ENCODE measurements at regions not wholly inside any gene's neighbourhood (a gene's known extent, or its start where the extent isn't known, plus 50 kb on each side); places are given as distances from the start of the nearest gene placed in this dataset.
"Not testable (repeated sequence)": the region's sequence is repeated elsewhere in the genome, so short reads cannot be mapped to it uniquely, and the experiment has no call there.

DNA sequence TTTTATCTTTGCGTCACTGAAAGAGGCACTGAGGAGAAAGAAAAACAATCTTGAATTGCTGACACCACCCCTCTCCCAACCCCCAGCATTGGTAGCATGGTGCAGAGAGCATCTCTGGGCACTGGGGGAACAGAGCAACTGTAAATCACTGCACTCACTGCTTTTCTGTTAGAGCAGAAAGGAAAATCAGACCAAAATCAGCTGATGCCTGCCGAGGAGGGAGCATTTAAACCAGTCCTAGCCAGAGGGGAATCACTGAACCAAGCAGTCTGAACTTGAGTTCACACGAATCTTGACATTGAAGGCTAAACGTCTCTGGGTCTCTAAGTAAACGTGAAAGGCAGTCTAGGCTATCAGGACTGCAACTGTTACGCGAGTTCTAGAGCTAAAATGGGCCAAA, 205.8 kb downstream of the SPANXN4 start:
- TF ChIP-seq, protein P1, sequence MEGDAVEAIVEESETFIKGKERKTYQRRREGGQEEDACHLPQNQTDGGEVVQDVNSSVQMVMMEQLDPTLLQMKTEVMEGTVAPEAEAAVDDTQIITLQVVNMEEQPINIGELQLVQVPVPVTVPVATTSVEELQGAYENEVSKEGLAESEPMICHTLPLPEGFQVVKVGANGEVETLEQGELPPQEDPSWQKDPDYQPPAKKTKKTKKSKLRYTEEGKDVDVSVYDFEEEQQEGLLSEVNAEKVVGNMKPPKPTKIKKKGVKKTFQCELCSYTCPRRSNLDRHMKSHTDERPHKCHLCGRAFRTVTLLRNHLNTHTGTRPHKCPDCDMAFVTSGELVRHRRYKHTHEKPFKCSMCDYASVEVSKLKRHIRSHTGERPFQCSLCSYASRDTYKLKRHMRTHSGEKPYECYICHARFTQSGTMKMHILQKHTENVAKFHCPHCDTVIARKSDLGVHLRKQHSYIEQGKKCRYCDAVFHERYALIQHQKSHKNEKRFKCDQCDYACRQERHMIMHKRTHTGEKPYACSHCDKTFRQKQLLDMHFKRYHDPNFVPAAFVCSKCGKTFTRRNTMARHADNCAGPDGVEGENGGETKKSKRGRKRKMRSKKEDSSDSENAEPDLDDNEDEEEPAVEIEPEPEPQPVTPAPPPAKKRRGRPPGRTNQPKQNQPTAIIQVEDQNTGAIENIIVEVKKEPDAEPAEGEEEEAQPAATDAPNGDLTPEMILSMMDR (conservative IDR thresholded peaks at IDR 0.05; ENCODE audit: low read depth, low read length), result no peak
- no peak for DNase-seq (ENCODE audit: low read depth)
- H3K4me3 ChIP-seq (ENCODE audit: low read depth, low read length), result no peak overlapping the region

DNA sequence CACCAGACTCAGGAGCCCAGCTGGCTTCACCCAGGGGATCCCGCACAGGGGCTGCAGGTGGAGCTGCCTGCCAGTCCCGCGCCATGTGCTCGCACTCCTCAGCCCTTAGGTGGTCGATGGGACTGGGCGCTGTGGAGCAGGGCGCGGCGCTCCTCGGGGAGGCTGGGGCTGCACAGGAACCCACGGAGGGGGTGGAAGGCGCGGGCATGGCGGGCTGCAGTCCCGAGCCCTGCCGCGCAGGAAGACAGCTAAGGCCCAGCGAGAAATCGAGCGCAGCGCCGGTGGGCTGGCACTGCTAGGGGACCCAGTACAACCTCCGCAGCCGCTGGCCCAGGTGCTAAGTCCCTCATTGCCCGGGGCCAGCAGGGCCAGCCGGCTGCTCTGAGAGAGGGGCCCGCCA, 202.9 kb downstream of the SPANXN4 start:
- H3K4me3 ChIP-seq (ENCODE audit: low read depth, low read length); DNase-seq (ENCODE audit: low read depth): not testable (repeated sequence)

DNA sequence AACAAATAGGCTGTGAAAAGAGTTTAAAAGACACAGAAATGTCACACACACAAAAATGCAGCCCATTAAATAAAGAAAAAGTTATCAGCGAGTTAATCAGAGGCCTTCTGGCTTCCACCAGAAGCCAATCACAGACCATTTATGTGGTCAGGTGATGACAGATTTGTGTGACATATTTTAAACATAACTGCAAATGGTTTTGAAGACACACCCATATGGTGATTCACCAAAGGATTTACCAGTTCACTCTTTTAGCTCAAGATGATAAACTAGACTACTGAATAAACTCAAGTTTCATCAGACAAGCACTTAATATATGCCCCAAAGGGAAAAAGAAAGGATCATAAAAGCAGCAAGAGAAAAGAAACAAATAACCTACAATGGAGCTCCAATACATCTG, 181.2 kb downstream of the SPANXN4 start:
- no peak for DNase-seq (ENCODE audit: low read depth)
- TF ChIP-seq, protein P1 (conservative IDR thresholded peaks at IDR 0.05; ENCODE audit: low read depth, low read length), result no peak
- H3K4me3 ChIP-seq (ENCODE audit: low read depth, low read length), result no peak overlapping the region

DNA sequence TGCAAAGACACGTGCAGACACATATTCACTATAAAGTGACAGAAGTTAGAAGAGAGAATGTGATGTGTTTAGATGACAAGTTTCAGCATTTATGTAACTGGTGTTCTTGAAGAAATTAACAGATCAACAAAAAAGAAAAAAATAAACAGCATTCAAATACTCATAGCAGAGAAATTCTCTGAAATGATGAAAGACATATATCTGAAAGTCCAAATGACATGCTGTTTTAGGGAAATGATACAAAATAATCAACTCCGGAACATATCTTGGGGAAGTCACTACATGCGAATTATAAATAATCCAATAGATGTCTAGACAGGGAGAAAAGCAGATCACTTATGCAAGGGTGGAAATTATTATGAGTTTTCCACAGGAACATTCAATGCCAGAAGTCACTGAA, 146.0 kb downstream of the SPANXN4 start:
- no peak overlapping the region for H3K4me3 ChIP-seq (ENCODE audit: low read depth, low read length)
- no peak for DNase-seq (ENCODE audit: low read depth)
- TF ChIP-seq, protein P1 (conservative IDR thresholded peaks at IDR 0.05; ENCODE audit: low read depth, low read length), result no peak

DNA sequence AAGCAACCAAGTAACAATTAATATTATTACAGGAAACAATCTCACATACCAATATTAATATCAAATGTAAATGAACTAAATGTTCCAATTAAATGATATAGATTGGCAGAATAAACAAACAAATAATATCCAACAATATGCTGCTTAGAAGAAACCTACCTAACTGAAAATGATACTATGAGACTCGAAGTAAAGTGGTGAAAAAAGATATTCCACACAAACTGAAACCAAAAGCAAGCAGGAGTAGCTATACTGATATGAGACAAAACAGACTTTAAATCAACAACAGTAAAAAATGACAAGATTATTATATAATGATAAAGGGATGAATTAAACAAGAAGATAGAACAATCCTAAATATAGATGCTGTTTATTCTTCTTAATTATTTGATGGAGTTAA, 140.1 kb downstream of the SPANXN4 start:
- TF ChIP-seq, protein P1 (conservative IDR thresholded peaks at IDR 0.05; ENCODE audit: low read depth, low read length), result no peak
- H3K4me3 ChIP-seq (ENCODE audit: low read depth, low read length), result no peak overlapping the region
- DNase-seq (ENCODE audit: low read depth), result no peak

DNA sequence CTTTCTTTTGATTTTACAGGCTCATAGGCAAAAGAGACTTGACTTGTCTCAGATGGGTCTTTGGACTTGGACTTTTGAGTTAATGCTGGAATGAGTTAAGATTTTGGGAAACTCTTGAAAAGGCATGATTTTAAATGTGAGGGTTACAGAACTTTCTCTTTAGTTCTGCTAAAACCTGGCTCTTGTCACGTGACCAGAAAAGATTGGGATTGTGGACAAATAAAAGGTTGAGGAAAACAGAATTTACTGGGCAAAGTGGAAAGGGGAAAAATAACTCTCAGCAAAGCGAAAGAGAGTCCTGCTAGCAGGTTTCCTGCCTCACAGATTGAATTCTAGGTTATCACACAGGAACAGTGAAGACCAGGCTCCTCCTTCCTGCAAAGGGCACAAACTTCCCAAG, 114.0 kb downstream of the SPANXN4 start:
- no peak for DNase-seq (ENCODE audit: low read depth)
- TF ChIP-seq, protein P1 (conservative IDR thresholded peaks at IDR 0.05; ENCODE audit: low read depth, low read length), result no peak
- no peak overlapping the region for H3K4me3 ChIP-seq (ENCODE audit: low read depth, low read length)

DNA sequence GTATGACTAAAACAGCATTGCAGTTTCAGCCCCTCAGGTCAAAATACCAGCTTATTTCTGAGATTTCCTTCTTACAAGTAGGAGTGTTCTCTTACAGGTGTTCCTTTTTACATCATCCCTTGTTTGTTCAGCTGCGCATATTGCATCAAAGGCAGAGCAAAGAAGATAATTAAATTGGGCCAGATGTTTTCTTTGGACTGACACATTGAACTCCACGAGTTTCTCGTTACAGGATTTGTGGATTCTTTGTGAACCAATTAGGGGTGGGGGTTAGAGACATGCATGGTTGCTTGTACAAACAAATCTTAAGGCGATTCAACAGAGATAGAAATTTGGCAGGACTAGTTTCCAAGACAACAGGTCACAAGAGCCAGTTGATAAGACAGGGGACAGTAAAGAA, 95.7 kb downstream of the SPANXN4 start:
- no peak overlapping the region for H3K4me3 ChIP-seq (ENCODE audit: low read depth, low read length)
- no peak for DNase-seq (ENCODE audit: low read depth)
- TF ChIP-seq, protein P1 (conservative IDR thresholded peaks at IDR 0.05; ENCODE audit: low read depth, low read length), result no peak

DNA sequence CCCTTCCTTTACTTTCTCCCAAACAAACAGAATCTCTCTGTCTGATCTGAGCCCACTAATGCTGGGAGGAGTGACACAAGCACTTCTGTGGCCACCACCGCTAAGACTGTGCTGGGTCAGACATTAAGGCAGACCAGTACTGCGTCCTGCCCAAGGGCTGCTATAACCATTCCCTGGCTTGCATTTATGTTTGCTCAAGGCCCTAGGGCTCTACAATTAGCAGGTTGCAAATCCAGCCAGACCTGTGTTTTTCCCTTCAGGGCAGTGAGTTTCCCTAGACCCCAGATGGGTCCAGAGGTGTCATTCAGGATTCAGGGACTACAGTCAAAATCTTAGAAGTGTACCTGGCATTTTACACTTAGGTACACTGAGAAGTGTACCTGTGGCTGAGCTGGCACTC, 89.7 kb downstream of the SPANXN4 start:
- TF ChIP-seq, protein P1 (conservative IDR thresholded peaks at IDR 0.05; ENCODE audit: low read depth, low read length), result no peak
- no peak overlapping the region for H3K4me3 ChIP-seq (ENCODE audit: low read depth, low read length)
- no peak for DNase-seq (ENCODE audit: low read depth)

All from choroid plexus epithelial cell (primary cell).